ENCODE measurements at regions not wholly inside any gene's neighbourhood (a gene's known extent, or its start where the extent isn't known, plus 50 kb on each side); places are given as distances from the start of the nearest gene placed in this dataset.

DNA sequence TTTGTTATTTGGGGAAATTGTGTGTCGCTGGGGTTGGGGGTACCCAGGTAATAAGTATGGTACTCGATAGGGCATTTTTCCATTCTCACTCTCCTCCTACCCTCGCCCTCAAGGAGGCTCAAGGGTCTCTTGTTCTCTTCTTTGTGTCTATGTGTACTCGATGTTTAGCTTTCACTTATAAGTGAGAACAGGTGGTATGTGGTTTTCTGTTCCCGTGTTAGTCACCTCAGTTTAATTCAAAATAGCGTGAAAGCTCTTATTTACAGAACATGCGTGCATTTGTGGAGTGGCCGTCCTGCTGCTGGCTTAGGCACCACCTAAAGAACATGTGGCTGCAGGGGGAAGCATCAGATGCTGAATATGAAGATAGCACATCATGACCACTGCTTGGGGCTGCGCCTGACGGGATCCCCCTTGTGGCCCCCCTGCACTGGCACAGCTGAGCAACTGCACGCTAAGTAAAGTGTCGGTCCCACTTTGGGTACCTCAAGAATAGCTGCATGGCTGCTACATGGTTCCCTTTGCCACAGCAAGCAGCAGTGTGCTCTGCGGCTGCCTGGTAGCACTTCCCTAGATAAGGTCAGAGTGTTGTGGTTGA lies 569.0 kb downstream of the DCDC2C start:
- no peaks in the 10 kb centered on the region for H3K9me3 ChIP-seq (replicated peaks)
- TF ChIP-seq, protein P1, sequence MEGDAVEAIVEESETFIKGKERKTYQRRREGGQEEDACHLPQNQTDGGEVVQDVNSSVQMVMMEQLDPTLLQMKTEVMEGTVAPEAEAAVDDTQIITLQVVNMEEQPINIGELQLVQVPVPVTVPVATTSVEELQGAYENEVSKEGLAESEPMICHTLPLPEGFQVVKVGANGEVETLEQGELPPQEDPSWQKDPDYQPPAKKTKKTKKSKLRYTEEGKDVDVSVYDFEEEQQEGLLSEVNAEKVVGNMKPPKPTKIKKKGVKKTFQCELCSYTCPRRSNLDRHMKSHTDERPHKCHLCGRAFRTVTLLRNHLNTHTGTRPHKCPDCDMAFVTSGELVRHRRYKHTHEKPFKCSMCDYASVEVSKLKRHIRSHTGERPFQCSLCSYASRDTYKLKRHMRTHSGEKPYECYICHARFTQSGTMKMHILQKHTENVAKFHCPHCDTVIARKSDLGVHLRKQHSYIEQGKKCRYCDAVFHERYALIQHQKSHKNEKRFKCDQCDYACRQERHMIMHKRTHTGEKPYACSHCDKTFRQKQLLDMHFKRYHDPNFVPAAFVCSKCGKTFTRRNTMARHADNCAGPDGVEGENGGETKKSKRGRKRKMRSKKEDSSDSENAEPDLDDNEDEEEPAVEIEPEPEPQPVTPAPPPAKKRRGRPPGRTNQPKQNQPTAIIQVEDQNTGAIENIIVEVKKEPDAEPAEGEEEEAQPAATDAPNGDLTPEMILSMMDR (IDR thresholded peaks at IDR 0.05; ENCODE audit: borderline replicate concordance) = no peak
- no peak overlapping the region for H3K27ac ChIP-seq (replicated peaks)
- no peaks in the 10 kb centered on the region for H3K27me3 ChIP-seq (ENCODE audit: low read depth)
- intact Hi-C loops (cut with micrococcal nuclease) = no loop called here
- no peaks in the 10 kb centered on the region for H3K4me1 ChIP-seq
- no peak for DNase-seq
- no peaks in the 10 kb centered on the region for H3K36me3 ChIP-seq
- no peak overlapping the region for H3K4me3 ChIP-seq

GRCh38 chr2:4278392-4278791 lies 575.0 kb downstream of the DCDC2C start:
- no peak overlapping the region for H3K27ac ChIP-seq (replicated peaks)
- H3K4me1 ChIP-seq = no peaks in the 10 kb centered on the region
- H3K4me3 ChIP-seq = no peak overlapping the region
- intact Hi-C loops (cut with micrococcal nuclease) = no loop called here
- no peaks in the 10 kb centered on the region for H3K27me3 ChIP-seq (ENCODE audit: low read depth)
- no peaks in the 10 kb centered on the region for H3K36me3 ChIP-seq
- H3K9me3 ChIP-seq (replicated peaks) = no peaks in the 10 kb centered on the region
- TF ChIP-seq, protein P1 (IDR thresholded peaks at IDR 0.05; ENCODE audit: borderline replicate concordance) = no peak
- no peak for DNase-seq

DNA sequence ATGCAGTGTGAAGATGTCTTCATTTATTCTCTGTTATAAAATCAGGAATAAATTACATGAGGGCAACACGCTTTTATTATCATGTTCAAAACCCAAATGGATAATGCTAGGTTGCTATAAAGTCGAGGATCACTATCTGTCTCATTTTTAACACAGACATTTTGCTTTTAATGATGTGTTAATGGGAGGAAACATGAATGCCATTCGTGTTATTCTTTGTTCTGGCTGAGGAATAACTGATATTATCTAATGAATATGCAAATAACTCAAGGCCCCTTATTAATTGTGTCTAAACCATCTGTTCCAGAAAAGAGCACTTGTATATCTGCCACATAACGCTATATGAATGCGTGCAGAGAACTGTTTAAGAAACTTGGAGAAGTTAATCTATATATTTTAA lies 576.1 kb downstream of the DCDC2C start:
- Histone ChIP-seq H3K4me3 (no peak overlapping the region), H3K9me3 (replicated peaks) (no peaks in the 10 kb centered on the region), H3K36me3 (no peaks in the 10 kb centered on the region), H3K27me3 (ENCODE audit: low read depth) (no peaks in the 10 kb centered on the region), H3K4me1 (no peaks in the 10 kb centered on the region), H3K27ac (replicated peaks) (no peak overlapping the region)
- TF ChIP-seq, protein P1 (IDR thresholded peaks at IDR 0.05; ENCODE audit: borderline replicate concordance) = no peak
- intact Hi-C loops (cut with micrococcal nuclease) = no loop called here
- no peak for DNase-seq

- no peaks in the 10 kb centered on the region for H3K36me3 ChIP-seq
- no peaks in the 10 kb centered on the region for H3K27me3 ChIP-seq (ENCODE audit: low read depth)
- TF ChIP-seq, protein P1 (IDR thresholded peaks at IDR 0.05; ENCODE audit: borderline replicate concordance) = no peak
- H3K4me1 ChIP-seq = no peaks in the 10 kb centered on the region
- H3K4me3 ChIP-seq = no peak overlapping the region
- no peak overlapping the region for H3K27ac ChIP-seq (replicated peaks)
- peaks cover 6% of the 10 kb centered on the region for H3K9me3 ChIP-seq (replicated peaks)
- intact Hi-C loops (cut with micrococcal nuclease) = no loop called here
- DNase-seq = no peak
Observed at GRCh38 chr2:4291430-4291829, 588.1 kb downstream of the DCDC2C start.

- H3K9me3 ChIP-seq (replicated peaks) = no peaks in the 10 kb centered on the region
- H3K27ac ChIP-seq (replicated peaks) = no peak overlapping the region
- no peak for DNase-seq
- TF ChIP-seq, protein P1 (IDR thresholded peaks at IDR 0.05; ENCODE audit: borderline replicate concordance) = no peak
- no peak overlapping the region for H3K4me3 ChIP-seq
- intact Hi-C loops (cut with micrococcal nuclease) = no loop called here
- no peaks in the 10 kb centered on the region for H3K36me3 ChIP-seq
- no peaks in the 10 kb centered on the region for H3K4me1 ChIP-seq
- H3K27me3 ChIP-seq (ENCODE audit: low read depth) = no peaks in the 10 kb centered on the region
Observed at GRCh38 chr2:4295680-4296079, 592.3 kb downstream of the DCDC2C start.

Data from left ventricle myocardium inferior (tissue), 1 donor.